OCI-LY7 (cell line): ENCODE measurements at regions not wholly inside any gene's neighbourhood (a gene's known extent, or its start where the extent isn't known, plus 50 kb on each side); places are given as distances from the start of the nearest gene placed in this dataset.

Source experiments
- EZH2phosphoT487 ChIP-seq: fragments of 200-600 bp; sonication (generic); IDR thresholded peaks from 2 replicates; pipeline ENCODE4 v1.6.1; 2018; ENCODE audit warnings: low read depth, borderline replicate concordance, mild to moderate bottlenecking, mixed run types, antibody characterized with exemption, low read length, moderate library complexity, mixed read lengths
- TF ChIP-seq, protein P1 (sequence below): fragments of 200-600 bp; sonication (generic); conservative IDR thresholded peaks from 2 replicates; pipeline ENCODE4 v1.5.1; 2014; ENCODE audit warnings: mild to moderate bottlenecking, antibody characterized with exemption, low read length, moderate library complexity, mixed read lengths

DNA sequence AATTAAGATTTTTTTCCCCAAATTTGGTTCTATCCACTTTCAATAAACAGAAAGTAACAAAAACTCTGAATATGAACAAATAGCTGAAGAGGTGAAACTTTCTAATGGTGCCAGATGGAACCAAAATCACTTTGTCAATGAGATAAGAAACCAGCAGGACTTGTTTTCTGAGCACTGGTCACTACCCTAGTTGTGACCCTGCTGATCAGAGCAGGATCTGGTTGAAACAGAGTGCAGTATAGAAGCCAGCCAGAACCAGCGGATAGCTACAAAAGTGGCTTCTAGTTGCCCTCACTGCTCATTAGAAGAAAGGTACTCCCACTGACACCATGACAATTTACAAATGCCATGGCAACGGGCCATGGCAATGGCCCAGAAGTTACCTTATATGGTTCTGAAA is 158.3 kb upstream of the PIEZO2 start:
- TF ChIP-seq, protein P1, sequence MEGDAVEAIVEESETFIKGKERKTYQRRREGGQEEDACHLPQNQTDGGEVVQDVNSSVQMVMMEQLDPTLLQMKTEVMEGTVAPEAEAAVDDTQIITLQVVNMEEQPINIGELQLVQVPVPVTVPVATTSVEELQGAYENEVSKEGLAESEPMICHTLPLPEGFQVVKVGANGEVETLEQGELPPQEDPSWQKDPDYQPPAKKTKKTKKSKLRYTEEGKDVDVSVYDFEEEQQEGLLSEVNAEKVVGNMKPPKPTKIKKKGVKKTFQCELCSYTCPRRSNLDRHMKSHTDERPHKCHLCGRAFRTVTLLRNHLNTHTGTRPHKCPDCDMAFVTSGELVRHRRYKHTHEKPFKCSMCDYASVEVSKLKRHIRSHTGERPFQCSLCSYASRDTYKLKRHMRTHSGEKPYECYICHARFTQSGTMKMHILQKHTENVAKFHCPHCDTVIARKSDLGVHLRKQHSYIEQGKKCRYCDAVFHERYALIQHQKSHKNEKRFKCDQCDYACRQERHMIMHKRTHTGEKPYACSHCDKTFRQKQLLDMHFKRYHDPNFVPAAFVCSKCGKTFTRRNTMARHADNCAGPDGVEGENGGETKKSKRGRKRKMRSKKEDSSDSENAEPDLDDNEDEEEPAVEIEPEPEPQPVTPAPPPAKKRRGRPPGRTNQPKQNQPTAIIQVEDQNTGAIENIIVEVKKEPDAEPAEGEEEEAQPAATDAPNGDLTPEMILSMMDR: no peak
- no peak for TF ChIP-seq EZH2phosphoT487
